Natural killer cell (primary cell): ENCODE measurements at regions not wholly inside any gene's neighbourhood (a gene's known extent, or its start where the extent isn't known, plus 50 kb on each side); places are given as distances from the start of the nearest gene placed in this dataset.

Experiments
- ATAC-seq, 3 donors: fragments of 150-1000 bp in 2 of 3; fragments of 200-7000 bp in 1 of 3; cut with Tn5 transposase; 1 replicate in 1 of 3; 2 replicates in 2 of 3; pipeline ENCODE4 v1.10.0; 2021; ENCODE audit warnings: mild to moderate bottlenecking in 2 of 3, moderate library complexity in 2 of 3
- DNase-seq, 2 donors: peaks; one replicate each; pipeline versions ENCODE4 v3.0.0 to v3.0.0-alpha.2; 2013 to 2021; ENCODE audit warnings: mixed read lengths in 1 of 2
- H3K27ac ChIP-seq: one replicate; pipeline ENCODE4 v1.5.1; 2013; ENCODE audit warnings: mild to moderate bottlenecking, low read length
- H3K27me3 ChIP-seq: one replicate; pipeline ENCODE4 v1.6.1; 2013; ENCODE audit warnings: low read length; ENCODE audit not compliant: control insufficient read depth, insufficient read depth
- H3K36me3 ChIP-seq: one replicate; pipeline ENCODE4 v1.6.1; 2013; ENCODE audit warnings: low read length; ENCODE audit not compliant: control insufficient read depth, insufficient read depth
- H3K4me1 ChIP-seq: one replicate; pipeline ENCODE4 v1.6.1; 2013; ENCODE audit warnings: low read length; ENCODE audit not compliant: control insufficient read depth, insufficient read depth
- H3K4me3 ChIP-seq: one replicate; pipeline ENCODE4 v1.5.1; 2013; ENCODE audit warnings: low read length
- H3K9me3 ChIP-seq: one replicate; pipeline ENCODE4 v1.6.1; 2013; ENCODE audit warnings: low read length; ENCODE audit not compliant: control insufficient read depth, insufficient read depth
- H3K27ac Mint-ChIP-seq, 2 donors: one replicate each; pipeline ENCODE4 v1.8.0; 2022; ENCODE audit warnings: mild to moderate bottlenecking in 2 of 2, mixed read lengths in 2 of 2, moderate library complexity in 1 of 2
- H3K27me3 Mint-ChIP-seq, 2 donors: one replicate each; pipeline ENCODE4 v1.8.0; 2022; ENCODE audit warnings: low read depth in 2 of 2, mixed read lengths in 2 of 2
- H3K36me3 Mint-ChIP-seq: one replicate; pipeline ENCODE4 v1.8.0; 2022; ENCODE audit warnings: mixed read lengths
- H3K4me1 Mint-ChIP-seq, 2 donors: one replicate each; pipeline ENCODE4 v1.8.0; 2022; ENCODE audit warnings: mixed read lengths in 2 of 2
- H3K4me3 Mint-ChIP-seq: one replicate; pipeline ENCODE4 v1.8.0; 2022; ENCODE audit warnings: mild to moderate bottlenecking, moderate library complexity, mixed read lengths
- H3K9me3 Mint-ChIP-seq, 2 donors: one replicate each; pipeline ENCODE4 v1.8.0; 2022; ENCODE audit warnings: mixed read lengths in 2 of 2
- CTCF ChIP-seq: fragments of 200-600 bp; IDR thresholded peaks from one replicate; pipeline ENCODE4 v1.8.0; 2022; ENCODE audit warnings: antibody characterized with exemption
- WGBS: methylation state at CpG from one replicate; pipeline ENCODE4 v1.1.7; 2013; ENCODE audit warnings: missing lambda C conversion rate; ENCODE audit not compliant: insufficient coverage; 5-methylcytosine and 5-hydroxymethylcytosine counted together
- intact Hi-C: fragments of 100-400 bp; cut with micrococcal nuclease; formaldehyde crosslinking; loops from one replicate; pipeline ENCODE4 v1.14.2; 2022

- no peak overlapping the region for H3K4me3 Mint-ChIP-seq
- no peak for TF ChIP-seq CTCF
- H3K27me3 ChIP-seq, result peaks cover 25% of the 10 kb centered on the region
- no peak overlapping the region for H3K27ac ChIP-seq
- ATAC-seq, result no peak
- H3K4me3 ChIP-seq, result no peak overlapping the region
- H3K27ac Mint-ChIP-seq, result no peak overlapping the region
- H3K9me3 ChIP-seq, result no peaks in the 10 kb centered on the region
- DNase-seq, result no peak
- peaks cover 50 to 64% of the 10 kb centered on the region in 2 donors for H3K27me3 Mint-ChIP-seq
- 82% methylated on average over 16 of the region's 16 CpGs for WGBS
- peaks cover 14% of the 10 kb centered on the region for H3K4me1 ChIP-seq
- H3K4me1 Mint-ChIP-seq, result peaks cover 8 to 12% of the 10 kb centered on the region in 2 donors
- intact Hi-C loops, result no loop called here
- H3K36me3 Mint-ChIP-seq, result no peaks in the 10 kb centered on the region
- H3K36me3 ChIP-seq, result no peaks in the 10 kb centered on the region
- H3K9me3 Mint-ChIP-seq, result no peaks in the 10 kb centered on the region
Observed at GRCh38 chr14:92252323-92252722, 70.6 kb upstream of the SLC24A4 start.

GRCh38 chr14:92253381-92253894 is 69.5 kb upstream of the SLC24A4 start:
- no peak overlapping the region for H3K4me3 Mint-ChIP-seq
- intact Hi-C loops, result no loop called here
- peaks cover 50 to 64% of the 10 kb centered on the region in 2 donors for H3K27me3 Mint-ChIP-seq
- no peaks in the 10 kb centered on the region for H3K9me3 Mint-ChIP-seq
- H3K36me3 Mint-ChIP-seq, result no peaks in the 10 kb centered on the region
- H3K27me3 ChIP-seq, result peaks cover 25% of the 10 kb centered on the region
- H3K4me3 ChIP-seq, result no peak overlapping the region
- peaks cover 10% of the 10 kb centered on the region for H3K4me1 ChIP-seq
- H3K27ac ChIP-seq, result no peak overlapping the region
- peaks cover 8 to 12% of the 10 kb centered on the region in 2 donors for H3K4me1 Mint-ChIP-seq
- 47% methylated on average over 13 of the region's 15 CpGs for WGBS
- no peaks in the 10 kb centered on the region for H3K9me3 ChIP-seq
- no peaks in the 10 kb centered on the region for H3K36me3 ChIP-seq
- ATAC-seq (no peak), DNase-seq (no peak)
- TF ChIP-seq CTCF, result no peak
- no peak overlapping the region for H3K27ac Mint-ChIP-seq

- Mint-ChIP-seq H3K4me1 (peaks cover 8 to 12% of the 10 kb centered on the region in 2 donors), H3K27me3 (peaks cover 46 to 62% of the 10 kb centered on the region in 2 donors), H3K4me3 (no peak overlapping the region), H3K36me3 (no peaks in the 10 kb centered on the region), H3K27ac (no peak overlapping the region), H3K9me3 (no peaks in the 10 kb centered on the region)
- peaks cover 19% of the 10 kb centered on the region for H3K4me1 ChIP-seq
- TF ChIP-seq CTCF, result no peak
- no peak for DNase-seq
- H3K27me3 ChIP-seq, result peaks cover 25% of the 10 kb centered on the region
- 28% methylated on average over 18 of the region's 18 CpGs for WGBS
- H3K9me3 ChIP-seq, result no peaks in the 10 kb centered on the region
- intact Hi-C loops, result no loop called here
- ATAC-seq, result no peak
- no peaks in the 10 kb centered on the region for H3K36me3 ChIP-seq
- no peak overlapping the region for H3K4me3 ChIP-seq
- no peak overlapping the region for H3K27ac ChIP-seq
Observed at GRCh38 chr14:92254786-92255185, 68.2 kb upstream of the SLC24A4 start.

GRCh38 chr14:92258934-92259333 is 64.0 kb upstream of the SLC24A4 start:
- Mint-ChIP-seq H3K27ac (no peak overlapping the region), H3K27me3 (peaks cover 22 to 25% of the 10 kb centered on the region in 2 donors), H3K4me1 (peaks cover 12 to 15% of the 10 kb centered on the region in 2 donors), H3K9me3 (no peaks in the 10 kb centered on the region), H3K4me3 (no peak overlapping the region), H3K36me3 (no peaks in the 10 kb centered on the region)
- Histone ChIP-seq H3K36me3 (no peaks in the 10 kb centered on the region), H3K27me3 (peaks cover 17% of the 10 kb centered on the region), H3K9me3 (no peaks in the 10 kb centered on the region), H3K27ac (no peak overlapping the region), H3K4me1 (peaks cover 37% of the 10 kb centered on the region), H3K4me3 (no peak overlapping the region)
- intact Hi-C loops, result no loop called here
- WGBS, result 65% methylated on average over 3 of the region's 3 CpGs
- ATAC-seq (no peak), DNase-seq (no peak)
- TF ChIP-seq CTCF, result no peak
